ENCODE measurements at regions not wholly inside any gene's neighbourhood (a gene's known extent, or its start where the extent isn't known, plus 50 kb on each side); places are given as distances from the start of the nearest gene placed in this dataset.
"Not testable (repeated sequence)": the region's sequence is repeated elsewhere in the genome, so short reads cannot be mapped to it uniquely, and the experiment has no call there.

DNA sequence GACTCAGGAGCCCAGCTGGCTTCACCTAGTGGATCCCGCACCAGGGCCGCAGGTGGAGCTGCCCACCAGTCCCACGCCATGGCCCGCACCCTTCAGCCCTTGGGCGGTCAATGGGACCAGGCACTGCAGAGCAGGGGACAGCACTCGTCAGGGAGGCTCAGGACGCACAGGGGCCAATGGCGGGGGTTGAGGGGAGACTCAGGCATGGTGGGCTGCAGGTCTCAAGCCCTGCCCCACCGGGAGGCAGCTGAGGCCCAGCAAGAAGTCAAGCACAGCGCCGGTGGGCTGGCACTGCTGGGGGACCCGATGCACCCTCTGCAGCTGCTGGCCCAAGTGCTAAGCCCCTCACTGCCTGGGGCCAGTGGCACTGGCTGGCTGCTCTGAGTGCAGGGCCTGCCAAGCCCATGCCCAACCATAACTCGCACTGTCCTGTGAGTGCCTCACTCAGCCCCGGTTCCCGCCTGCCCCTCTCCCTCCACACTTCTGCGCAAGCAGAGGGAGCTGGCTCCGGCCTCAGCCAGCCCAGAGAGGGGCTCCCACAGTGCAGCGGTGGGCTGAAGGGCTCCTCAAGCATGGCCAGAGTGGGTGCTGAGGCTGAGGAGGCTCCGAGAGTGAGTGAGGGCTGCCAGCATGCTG lies 111.7 kb upstream of the PGR start:
- Mint-ChIP-seq H3K36me3 (no peaks in the 10 kb centered on the region), H3K27ac (no peak overlapping the region), H3K4me3 (no peak overlapping the region), H3K9me3 (peaks cover 12 to 31% (median 20%) of the 10 kb centered on the region in 7 donors), H3K27me3 (ENCODE audit: low read depth in 3 of 3) (no peaks in the 10 kb centered on the region), H3K4me1 (no peaks in the 10 kb centered on the region)
- H3K27ac ChIP-seq (ENCODE audit: low read depth in 1 of 2, low read length in 2 of 2), result no peak overlapping the region
- H3K36me3 ChIP-seq (replicated peaks in 1 of 2; ENCODE audit: control insufficient read depth in 1 of 2, insufficient read depth in 2 of 2, low read length in 2 of 2), result no peaks in the 10 kb centered on the region
- no peaks in the 10 kb centered on the region for H3K79me2 ChIP-seq (ENCODE audit: insufficient read depth, low read length)
- H3K4me1 ChIP-seq (ENCODE audit: control insufficient read depth in 1 of 2, insufficient read depth in 2 of 2, low read length in 2 of 2), result no peaks in the 10 kb centered on the region
- 89% methylated on average over 16 of the region's 19 CpGs for WGBS (ENCODE audit: insufficient coverage)
- no peak overlapping the region for H3K9ac ChIP-seq (ENCODE audit: insufficient read depth, low read length, poor library complexity, severe bottlenecking)
- peaks cover 8 to 29% of the 10 kb centered on the region in 2 donors for H3K9me3 ChIP-seq (replicated peaks in 1 of 2; ENCODE audit: control insufficient read depth in 1 of 2, insufficient read depth in 1 of 2, low read length in 2 of 2)
- no peaks in the 10 kb centered on the region for H4K20me1 ChIP-seq (ENCODE audit: insufficient read depth, low read length)
- no peak overlapping the region for H3K4me3 ChIP-seq (replicated peaks in 1 of 3; ENCODE audit: low read depth in 2 of 3, low read length in 3 of 3)
- intact Hi-C loops (cut with micrococcal nuclease), result no loop called here
- no peaks in the 10 kb centered on the region for H3K27me3 ChIP-seq (ENCODE audit: control insufficient read depth in 2 of 2, insufficient read depth in 2 of 2, low read length in 2 of 2)
- no peak for TF ChIP-seq CTCF (IDR thresholded peaks at IDR 0.05)
- H3K4me2 ChIP-seq (replicated peaks; ENCODE audit: extremely low read depth, low read length, poor library complexity, severe bottlenecking), result no peak overlapping the region
- no peak for DNase-seq
- no peak overlapping the region for H2AFZ ChIP-seq (ENCODE audit: insufficient read depth, low read depth, low read length, poor library complexity, severe bottlenecking)

DNA sequence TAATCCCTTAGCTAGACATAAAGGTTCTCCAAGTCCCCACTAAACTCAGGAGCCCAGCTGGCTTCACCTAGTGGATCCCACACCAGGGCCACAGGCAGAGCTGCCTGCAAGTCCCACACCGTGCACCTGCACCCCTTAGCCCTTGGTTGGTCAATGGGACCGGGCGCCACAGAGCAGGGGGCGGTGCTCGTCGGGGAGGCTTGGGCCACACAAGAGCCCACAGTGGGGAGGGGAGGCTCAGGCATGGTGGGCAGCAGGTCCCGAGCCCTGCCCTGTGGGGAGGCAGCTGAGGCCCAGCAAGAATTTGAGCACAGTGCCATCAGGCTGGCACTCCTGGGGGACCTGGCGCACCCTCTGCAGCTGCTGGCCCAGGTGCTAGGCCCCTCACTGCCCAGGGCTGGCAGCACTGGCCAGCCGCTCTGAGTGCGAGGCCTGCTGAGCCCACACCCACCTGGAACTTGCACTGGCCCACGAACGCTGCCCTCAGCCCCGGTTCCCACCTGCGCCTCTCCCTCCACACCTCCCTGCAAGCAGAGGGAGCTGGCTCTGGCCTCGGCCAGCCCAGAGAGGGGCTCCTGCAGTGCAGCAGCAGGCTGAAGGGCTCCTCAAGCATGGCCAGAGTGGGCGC lies 101.7 kb upstream of the PGR start:
- H3K27me3 ChIP-seq (ENCODE audit: control insufficient read depth in 2 of 2, insufficient read depth in 2 of 2, low read length in 2 of 2); H3K36me3 Mint-ChIP-seq; H3K36me3 ChIP-seq (replicated peaks in 1 of 2; ENCODE audit: control insufficient read depth in 1 of 2, insufficient read depth in 2 of 2, low read length in 2 of 2); intact Hi-C loops (cut with micrococcal nuclease); DNase-seq; H3K79me2 ChIP-seq (ENCODE audit: insufficient read depth, low read length); H4K20me1 ChIP-seq (ENCODE audit: insufficient read depth, low read length); H2AFZ ChIP-seq (ENCODE audit: insufficient read depth, low read depth, low read length, poor library complexity, severe bottlenecking); H3K27ac Mint-ChIP-seq; H3K27ac ChIP-seq (ENCODE audit: low read depth in 1 of 2, low read length in 2 of 2); H3K4me1 ChIP-seq (ENCODE audit: control insufficient read depth in 1 of 2, insufficient read depth in 2 of 2, low read length in 2 of 2); H3K9ac ChIP-seq (ENCODE audit: insufficient read depth, low read length, poor library complexity, severe bottlenecking); H3K27me3 Mint-ChIP-seq (ENCODE audit: low read depth in 3 of 3); H3K4me3 ChIP-seq (replicated peaks in 1 of 3; ENCODE audit: low read depth in 2 of 3, low read length in 3 of 3); H3K4me2 ChIP-seq (replicated peaks; ENCODE audit: extremely low read depth, low read length, poor library complexity, severe bottlenecking); H3K4me1 Mint-ChIP-seq; H3K4me3 Mint-ChIP-seq: not testable (repeated sequence)
- WGBS (ENCODE audit: insufficient coverage), result 88% methylated on average over 14 of the region's 16 CpGs
- peaks cover 17 to 37% (median 29%) of the 10 kb centered on the region in 7 donors for H3K9me3 Mint-ChIP-seq
- peaks cover 14 to 34% of the 10 kb centered on the region in 2 donors for H3K9me3 ChIP-seq (replicated peaks in 1 of 2; ENCODE audit: control insufficient read depth in 1 of 2, insufficient read depth in 1 of 2, low read length in 2 of 2)
